ENCODE measurements at regions not wholly inside any gene's neighbourhood (a gene's known extent, or its start where the extent isn't known, plus 50 kb on each side); places are given as distances from the start of the nearest gene placed in this dataset.
"Not testable (repeated sequence)": the region's sequence is repeated elsewhere in the genome, so short reads cannot be mapped to it uniquely, and the experiment has no call there.

- ATAC-seq: no peak
- H3K36me3 ChIP-seq: no peaks in the 10 kb centered on the region
- intact Hi-C loops (cut with DNase I): no loop called here
Observed at GRCh38 chr2:224120986-224121385, 81.9 kb upstream of the SERPINE2 start.

GRCh38 chr2:224119846-224120245 lies 80.8 kb upstream of the SERPINE2 start:
- H3K4me1 ChIP-seq; ATAC-seq; intact Hi-C loops (cut with DNase I); H3K4me3 ChIP-seq; H3K27ac ChIP-seq; DNase-seq; H3K27me3 ChIP-seq; H3K36me3 ChIP-seq: not testable (repeated sequence)
- 90 to 100% methylated on average over 1 of the region's 1 CpG for WGBS, 2 donors
- H3K9me3 ChIP-seq: peaks cover 0 to 36% (median 4%) of the 10 kb centered on the region in 11 donors

More at GRCh38 chr2:224120986-224121385, 81.9 kb upstream of the SERPINE2 start:
- Histone ChIP-seq H3K27ac (no peak overlapping the region), H3K27me3 (no peaks in the 10 kb centered on the region), H3K4me3 (no peak overlapping the region), H3K9me3 (peaks cover 0 to 27% (median 4%) of the 10 kb centered on the region in 11 donors), H3K4me1 (peaks cover 0 to 4% (median 0%) of the 10 kb centered on the region in 9 donors)
- DNase-seq: no peak
- WGBS, 2 donors: 56 to 79% methylated on average over 1 of the region's 1 CpG
- TF ChIP-seq, protein P1, sequence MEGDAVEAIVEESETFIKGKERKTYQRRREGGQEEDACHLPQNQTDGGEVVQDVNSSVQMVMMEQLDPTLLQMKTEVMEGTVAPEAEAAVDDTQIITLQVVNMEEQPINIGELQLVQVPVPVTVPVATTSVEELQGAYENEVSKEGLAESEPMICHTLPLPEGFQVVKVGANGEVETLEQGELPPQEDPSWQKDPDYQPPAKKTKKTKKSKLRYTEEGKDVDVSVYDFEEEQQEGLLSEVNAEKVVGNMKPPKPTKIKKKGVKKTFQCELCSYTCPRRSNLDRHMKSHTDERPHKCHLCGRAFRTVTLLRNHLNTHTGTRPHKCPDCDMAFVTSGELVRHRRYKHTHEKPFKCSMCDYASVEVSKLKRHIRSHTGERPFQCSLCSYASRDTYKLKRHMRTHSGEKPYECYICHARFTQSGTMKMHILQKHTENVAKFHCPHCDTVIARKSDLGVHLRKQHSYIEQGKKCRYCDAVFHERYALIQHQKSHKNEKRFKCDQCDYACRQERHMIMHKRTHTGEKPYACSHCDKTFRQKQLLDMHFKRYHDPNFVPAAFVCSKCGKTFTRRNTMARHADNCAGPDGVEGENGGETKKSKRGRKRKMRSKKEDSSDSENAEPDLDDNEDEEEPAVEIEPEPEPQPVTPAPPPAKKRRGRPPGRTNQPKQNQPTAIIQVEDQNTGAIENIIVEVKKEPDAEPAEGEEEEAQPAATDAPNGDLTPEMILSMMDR (IDR thresholded peaks at IDR 0.05): no peak

- Histone ChIP-seq H3K27me3 (no peaks in the 10 kb centered on the region), H3K4me1 (no peaks in the 10 kb centered on the region), H3K9me3 (peaks cover 0 to 43% (median 5%) of the 10 kb centered on the region in 11 donors), H3K27ac (no peak overlapping the region), H3K4me3 (no peak overlapping the region), H3K36me3 (no peaks in the 10 kb centered on the region)
- ATAC-seq (no peak), DNase-seq (no peak)
- TF ChIP-seq, protein P1 (IDR thresholded peaks at IDR 0.05): no peak
- WGBS, 2 donors: 66 to 72% methylated on average over 2 of the region's 2 CpGs
- intact Hi-C loops (cut with DNase I): no loop called here
Observed at GRCh38 chr2:224114428-224114827, 75.3 kb upstream of the SERPINE2 start.

- H3K27me3 ChIP-seq; H3K27ac ChIP-seq; H3K4me3 ChIP-seq; ATAC-seq; DNase-seq; intact Hi-C loops (cut with DNase I); H3K36me3 ChIP-seq; H3K4me1 ChIP-seq: not testable (repeated sequence)
- peaks cover 0 to 39% (median 5%) of the 10 kb centered on the region in 11 donors for H3K9me3 ChIP-seq
- 6 to 20% methylated on average over 1 of the region's 1 CpG for WGBS, 2 donors
Observed at GRCh38 chr2:224113930-224114329, 74.8 kb upstream of the SERPINE2 start.

DNA sequence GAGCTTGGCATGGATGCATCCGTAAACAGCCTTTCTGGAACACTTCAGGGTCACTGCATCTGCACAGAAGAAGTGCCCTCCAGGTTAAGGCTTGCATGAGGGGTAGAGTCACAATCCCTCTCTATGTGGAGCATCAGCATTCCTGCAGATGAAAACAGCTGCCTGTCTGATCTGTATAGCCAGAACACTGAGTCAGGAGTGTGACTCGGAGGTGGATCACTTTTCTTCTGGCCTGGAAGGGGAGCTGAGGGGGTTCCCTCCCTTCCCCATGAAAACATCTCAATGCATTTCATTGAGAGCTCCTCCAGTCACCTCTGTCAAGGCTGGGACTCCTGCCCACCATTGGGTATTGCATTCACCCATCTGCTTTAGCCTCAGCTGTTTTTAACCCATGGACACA lies 72.5 kb upstream of the SERPINE2 start:
- DNase-seq (no peak), ATAC-seq (no peak)

More for the DNA sequence above, 72.5 kb upstream of the SERPINE2 start:
- intact Hi-C loops (cut with DNase I): no loop called here
- H3K4me3 ChIP-seq: no peak overlapping the region
- no peak overlapping the region for H3K27ac ChIP-seq
- 93 to 94% methylated on average over 2 of the region's 2 CpGs for WGBS, 2 donors
- no peaks in the 10 kb centered on the region for H3K4me1 ChIP-seq
- H3K9me3 ChIP-seq: peaks cover 0 to 32% (median 5%) of the 10 kb centered on the region in 11 donors
- TF ChIP-seq, protein P1 (IDR thresholded peaks at IDR 0.05): no peak
- H3K27me3 ChIP-seq: no peaks in the 10 kb centered on the region
- no peaks in the 10 kb centered on the region for H3K36me3 ChIP-seq
